ENCODE measurements at regions not wholly inside any gene's neighbourhood (a gene's known extent, or its start where the extent isn't known, plus 50 kb on each side); places are given as distances from the start of the nearest gene placed in this dataset.
"Not testable (repeated sequence)": the region's sequence is repeated elsewhere in the genome, so short reads cannot be mapped to it uniquely, and the experiment has no call there.

GRCh38 chr12:29884957-29885356, 101.2 kb upstream of the TMTC1 start:
- TF ChIP-seq CTCF, POLR2A (IDR thresholded peaks at IDR 0.05): not testable (repeated sequence)

All from sigmoid colon (tissue), 3 donors.